ENCODE measurements at regions not wholly inside any gene's neighbourhood (a gene's known extent, or its start where the extent isn't known, plus 50 kb on each side); places are given as distances from the start of the nearest gene placed in this dataset.
A peak's percentile ranks its signal among the peaks of the same experiment; 100 is the strongest.

DNA sequence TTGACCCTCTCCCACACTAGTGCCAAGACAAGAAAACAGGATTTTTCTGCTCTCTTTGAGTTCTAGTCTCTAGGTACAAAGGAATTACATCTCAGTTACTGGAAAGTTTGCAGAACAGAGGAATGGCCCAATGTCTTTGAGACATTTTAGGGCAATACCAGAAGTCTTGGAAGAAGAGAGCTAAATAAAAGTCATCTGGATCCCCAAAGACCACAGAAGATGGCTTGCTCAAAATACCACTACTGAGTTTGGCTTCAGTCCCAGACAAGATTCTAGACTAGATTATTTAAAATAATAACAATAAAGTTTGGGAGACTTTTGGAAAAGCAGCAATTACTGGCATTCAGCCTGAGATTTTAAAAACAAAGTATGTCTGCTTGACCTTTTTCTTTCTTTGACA lies 61.9 kb upstream of the HK2 start:
- ATAC-seq (ENCODE audit: low read depth in 2 of 2) (no peak), DNase-seq (no peak)
- Histone ChIP-seq H3K36me3 (ENCODE audit: control insufficient read depth, insufficient read depth, low read length) (no peaks in the 10 kb centered on the region), H3K4me3 (ENCODE audit: low read depth, low read length) (no peak overlapping the region), H3K27ac (ENCODE audit: insufficient read depth, low read length, poor library complexity, severe bottlenecking) (no peak overlapping the region), H3K9me3 (ENCODE audit: control insufficient read depth in 2 of 2, low read length in 2 of 2) (no peaks in the 10 kb centered on the region), H3K27me3 (ENCODE audit: control insufficient read depth, insufficient read depth, low read length) (peaks cover 5% of the 10 kb centered on the region), H3K4me1 (ENCODE audit: control insufficient read depth, insufficient read depth, low read length, poor library complexity, severe bottlenecking) (no peaks in the 10 kb centered on the region)
- no peak overlapping the region for H3K4me3 Mint-ChIP-seq
- no peaks in the 10 kb centered on the region for H3K36me3 Mint-ChIP-seq
- no peak overlapping the region for H3K27ac Mint-ChIP-seq
- H3K27me3 Mint-ChIP-seq: peaks cover 14% of the 10 kb centered on the region
- H3K9me3 Mint-ChIP-seq: no peaks in the 10 kb centered on the region
- H3K4me1 Mint-ChIP-seq: peaks cover 0 to 1% (median under 1%) of the 10 kb centered on the region in 4 donors

DNA sequence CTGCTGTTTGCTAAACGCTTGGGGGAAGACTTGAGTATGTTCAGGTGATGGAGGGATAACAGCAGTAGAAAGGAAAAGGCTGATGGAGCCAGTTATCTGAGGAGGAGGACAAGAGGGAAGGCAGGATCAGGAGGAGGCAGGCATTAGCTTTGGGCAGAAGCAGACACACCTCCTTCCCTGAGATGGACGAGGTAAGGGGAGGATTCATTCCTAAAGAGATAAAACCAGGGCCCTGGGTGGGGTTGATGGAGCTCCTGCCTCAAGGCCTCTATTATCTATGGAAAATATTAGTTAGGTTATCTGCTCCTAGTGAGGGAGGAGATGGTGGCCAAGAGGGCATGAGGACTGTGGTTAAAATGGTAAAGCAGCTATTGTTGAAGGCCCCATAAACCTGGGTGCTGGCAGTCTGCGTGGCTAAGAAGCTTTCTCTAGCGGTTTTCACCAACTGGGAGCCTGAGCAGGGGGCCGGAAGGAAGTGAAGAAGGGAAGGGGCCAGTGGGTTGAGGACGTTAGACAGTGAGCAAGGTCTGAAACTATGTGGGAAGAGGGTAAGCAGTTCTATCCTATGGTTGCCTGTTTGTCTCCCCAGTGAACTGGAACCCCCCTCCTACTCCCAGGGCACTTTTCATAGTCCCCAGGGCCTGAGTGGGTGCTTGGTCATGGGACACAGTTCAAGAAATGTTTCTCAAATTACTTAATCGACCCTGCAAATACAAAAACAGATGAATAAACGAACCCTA lies 56.6 kb upstream of the HK2 start:
- H3K4me3 ChIP-seq (ENCODE audit: low read depth, low read length): no peak overlapping the region
- Mint-ChIP-seq H3K9me3 (peaks cover 0 to 2% (median 0%) of the 10 kb centered on the region in 7 donors), H3K27me3 (peaks cover 8% of the 10 kb centered on the region), H3K4me3 (peak overlapping the region in 1 of 4 donors; percentile 73), H3K27ac (peak overlapping the region; percentile 63 to 88 (median 82)), H3K36me3 (no peaks in the 10 kb centered on the region), H3K4me1 (peaks cover 0 to 17% (median 6%) of the 10 kb centered on the region in 4 donors)
- no peaks in the 10 kb centered on the region for H3K36me3 ChIP-seq (ENCODE audit: control insufficient read depth, insufficient read depth, low read length)
- DNase-seq (peak in 1 of 3 donors; percentile 13), ATAC-seq (ENCODE audit: low read depth in 2 of 2) (peak in 1 of 2 donors; percentile 28)
- no peaks in the 10 kb centered on the region for H3K4me1 ChIP-seq (ENCODE audit: control insufficient read depth, insufficient read depth, low read length, poor library complexity, severe bottlenecking)
- H3K9me3 ChIP-seq (ENCODE audit: control insufficient read depth in 2 of 2, low read length in 2 of 2): no peaks in the 10 kb centered on the region
- no peaks in the 10 kb centered on the region for H3K27me3 ChIP-seq (ENCODE audit: control insufficient read depth, insufficient read depth, low read length)
- no peak overlapping the region for H3K27ac ChIP-seq (ENCODE audit: insufficient read depth, low read length, poor library complexity, severe bottlenecking)

DNA sequence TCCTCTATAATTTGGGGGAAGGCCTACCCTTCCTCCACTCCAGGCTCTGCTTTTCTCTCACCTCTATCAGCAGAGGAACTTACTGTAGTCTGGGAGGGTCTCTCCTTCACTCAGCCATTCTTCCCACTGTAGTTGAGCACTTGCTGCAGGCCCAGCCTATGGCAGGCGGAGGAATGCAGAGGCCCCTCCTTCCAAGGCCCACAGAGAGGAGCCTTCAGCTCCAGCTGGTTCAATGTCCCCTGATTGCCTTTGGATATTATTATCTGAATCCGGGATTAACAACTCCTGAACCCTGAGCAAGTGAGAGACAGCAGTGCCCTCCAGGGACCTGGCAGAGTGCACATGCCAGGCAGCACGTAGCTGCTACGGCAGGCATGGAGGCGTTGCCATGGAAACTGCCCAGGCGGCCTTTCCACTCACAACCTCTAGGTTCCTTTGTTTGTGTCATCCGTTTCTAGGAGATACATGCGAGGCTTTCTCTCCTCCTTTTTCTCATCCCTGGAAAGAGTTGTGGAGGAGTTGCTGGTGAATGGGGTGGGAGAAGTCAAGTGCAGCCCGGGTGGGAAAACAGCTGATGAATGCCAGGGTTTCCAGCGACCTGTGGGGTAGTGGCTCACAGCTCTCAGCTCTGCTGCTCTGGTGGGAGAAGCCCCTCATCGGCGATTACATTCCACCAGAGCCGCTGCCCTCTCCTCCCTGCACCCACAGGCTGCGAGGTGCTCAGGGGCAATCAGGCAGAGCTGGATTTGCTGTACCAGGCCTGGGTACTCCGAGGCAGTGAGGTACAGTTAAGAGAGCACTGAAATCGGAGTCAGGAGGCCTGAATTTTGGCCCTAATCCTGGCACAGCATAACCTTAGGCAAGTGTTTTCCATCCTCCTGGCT lies 55.3 kb upstream of the HK2 start:
- Mint-ChIP-seq H3K27me3 (peaks cover 8% of the 10 kb centered on the region), H3K27ac (peak overlapping the region in 1 of 3 donors; percentile 82), H3K4me1 (peaks cover 0 to 17% (median 6%) of the 10 kb centered on the region in 4 donors), H3K4me3 (no peak overlapping the region), H3K36me3 (no peaks in the 10 kb centered on the region), H3K9me3 (peaks cover 0 to 3% (median 0%) of the 10 kb centered on the region in 7 donors)
- no peaks in the 10 kb centered on the region for H3K4me1 ChIP-seq (ENCODE audit: control insufficient read depth, insufficient read depth, low read length, poor library complexity, severe bottlenecking)
- H3K36me3 ChIP-seq (ENCODE audit: control insufficient read depth, insufficient read depth, low read length): no peaks in the 10 kb centered on the region
- ATAC-seq (ENCODE audit: low read depth in 2 of 2) (no peak), DNase-seq (no peak)
- H3K27ac ChIP-seq (ENCODE audit: insufficient read depth, low read length, poor library complexity, severe bottlenecking): no peak overlapping the region
- no peaks in the 10 kb centered on the region for H3K27me3 ChIP-seq (ENCODE audit: control insufficient read depth, insufficient read depth, low read length)
- H3K9me3 ChIP-seq (ENCODE audit: control insufficient read depth in 2 of 2, low read length in 2 of 2): no peaks in the 10 kb centered on the region
- no peak overlapping the region for H3K4me3 ChIP-seq (ENCODE audit: low read depth, low read length)

DNA sequence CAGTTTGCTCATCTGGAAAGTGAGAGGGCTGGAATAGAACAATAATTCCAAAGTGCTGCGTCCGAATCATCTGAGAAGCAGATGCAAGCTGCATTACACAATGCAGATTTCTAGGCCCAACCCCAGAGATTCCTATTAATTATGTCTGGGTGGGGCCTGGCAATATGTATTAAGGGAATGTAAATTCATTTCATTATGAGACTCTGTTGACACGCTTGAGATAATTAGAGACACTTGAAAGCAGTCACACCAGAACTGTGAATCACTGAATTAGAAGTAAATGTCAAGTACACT lies 54.7 kb upstream of the HK2 start:
- H3K36me3 ChIP-seq (ENCODE audit: control insufficient read depth, insufficient read depth, low read length): no peaks in the 10 kb centered on the region
- H3K4me1 Mint-ChIP-seq: peaks cover 0 to 17% (median 6%) of the 10 kb centered on the region in 4 donors
- no peak overlapping the region for H3K4me3 ChIP-seq (ENCODE audit: low read depth, low read length)
- ATAC-seq (ENCODE audit: low read depth in 2 of 2) (no peak), DNase-seq (no peak)
- no peaks in the 10 kb centered on the region for H3K9me3 ChIP-seq (ENCODE audit: control insufficient read depth in 2 of 2, low read length in 2 of 2)
- H3K27me3 Mint-ChIP-seq: peaks cover 8% of the 10 kb centered on the region
- H3K27ac ChIP-seq (ENCODE audit: insufficient read depth, low read length, poor library complexity, severe bottlenecking): no peak overlapping the region
- no peaks in the 10 kb centered on the region for H3K27me3 ChIP-seq (ENCODE audit: control insufficient read depth, insufficient read depth, low read length)
- no peaks in the 10 kb centered on the region for H3K4me1 ChIP-seq (ENCODE audit: control insufficient read depth, insufficient read depth, low read length, poor library complexity, severe bottlenecking)
- H3K9me3 Mint-ChIP-seq: peaks cover 0 to 5% (median 0%) of the 10 kb centered on the region in 7 donors
- no peak overlapping the region for H3K4me3 Mint-ChIP-seq
- H3K36me3 Mint-ChIP-seq: no peaks in the 10 kb centered on the region
- no peak overlapping the region for H3K27ac Mint-ChIP-seq

DNA sequence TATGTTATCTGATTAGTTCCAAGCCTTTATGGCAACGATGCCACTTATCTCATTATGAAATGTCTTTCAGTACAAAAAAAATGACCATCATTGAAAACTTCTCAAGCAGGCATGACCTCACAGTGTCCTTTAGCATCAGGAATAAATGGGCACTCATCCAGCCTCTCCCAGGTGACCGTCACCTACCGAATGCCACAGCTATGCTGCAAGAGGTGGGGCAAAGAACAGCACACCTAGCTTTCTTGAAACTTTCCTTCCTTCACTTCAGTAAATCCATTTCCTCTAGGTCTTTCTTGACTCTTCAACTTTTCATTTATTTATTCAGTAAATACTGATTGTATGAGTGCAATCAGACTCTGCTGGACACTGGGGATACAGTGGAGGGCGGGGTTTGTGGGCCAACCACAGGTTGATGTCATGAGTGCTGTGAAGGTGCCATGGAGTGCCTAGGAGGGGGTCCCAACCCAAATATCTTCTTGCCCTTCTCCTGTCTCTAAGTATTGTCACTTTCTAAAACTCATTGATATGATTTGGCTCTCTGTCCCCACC lies 54.3 kb upstream of the HK2 start:
- H3K9me3 Mint-ChIP-seq: peaks cover 0 to 5% (median 0%) of the 10 kb centered on the region in 7 donors
- Histone ChIP-seq H3K27me3 (ENCODE audit: control insufficient read depth, insufficient read depth, low read length) (no peaks in the 10 kb centered on the region), H3K9me3 (ENCODE audit: control insufficient read depth in 2 of 2, low read length in 2 of 2) (no peaks in the 10 kb centered on the region), H3K36me3 (ENCODE audit: control insufficient read depth, insufficient read depth, low read length) (no peaks in the 10 kb centered on the region), H3K4me1 (ENCODE audit: control insufficient read depth, insufficient read depth, low read length, poor library complexity, severe bottlenecking) (no peaks in the 10 kb centered on the region), H3K4me3 (ENCODE audit: low read depth, low read length) (no peak overlapping the region), H3K27ac (ENCODE audit: insufficient read depth, low read length, poor library complexity, severe bottlenecking) (no peak overlapping the region)
- H3K27me3 Mint-ChIP-seq: peaks cover 8% of the 10 kb centered on the region
- H3K36me3 Mint-ChIP-seq: no peaks in the 10 kb centered on the region
- H3K4me1 Mint-ChIP-seq: peaks cover 0 to 17% (median 6%) of the 10 kb centered on the region in 4 donors
- DNase-seq (no peak), ATAC-seq (ENCODE audit: low read depth in 2 of 2) (no peak)
- H3K27ac Mint-ChIP-seq: peak overlapping the region in 1 of 3 donors; percentile 22
- no peak overlapping the region for H3K4me3 Mint-ChIP-seq

Data from CD4-positive, CD25-positive, alpha-beta regulatory T cell (primary cell).